NCI-H2107 treated with DMSO at 0.1 percent for 48 hours (cell line): ENCODE measurements at regions not wholly inside any gene's neighbourhood (a gene's known extent, or its start where the extent isn't known, plus 50 kb on each side); places are given as distances from the start of the nearest gene placed in this dataset.
"Not testable (repeated sequence)": the region's sequence is repeated elsewhere in the genome, so short reads cannot be mapped to it uniquely, and the experiment has no call there.

Experiments
- DNase-seq: peaks from one replicate; lab custom pipeline; 2025; ENCODE audit not compliant: unreplicated experiment; lab: John Stamatoyannopoulos, UW

GRCh38 chr16:59163371-59164055, 429.4 kb upstream of the GOT2 start:
- DNase-seq, result no peak

- DNase-seq, result no peak
These were observed 427.6 kb upstream of the GOT2 start for GRCh38 chr16:59161679-59162078.

GRCh38 chr16:59154295-59154694, 420.2 kb upstream of the GOT2 start:
- DNase-seq, result no peak

- DNase-seq, result no peak
These were observed 414.6 kb upstream of the GOT2 start for GRCh38 chr16:59148769-59149155.

- no peak for DNase-seq
These were observed 414.1 kb upstream of the GOT2 start for GRCh38 chr16:59148056-59148768.

GRCh38 chr16:59146140-59146539, 412.0 kb upstream of the GOT2 start:
- no peak for DNase-seq

GRCh38 chr16:59144841-59145240, 410.7 kb upstream of the GOT2 start:
- no peak for DNase-seq

GRCh38 chr16:59144326-59144725, 410.2 kb upstream of the GOT2 start:
- DNase-seq, result no peak

GRCh38 chr16:59126486-59126885, 392.4 kb upstream of the GOT2 start:
- DNase-seq, result no peak

- DNase-seq, result no peak
These were observed 389.9 kb upstream of the GOT2 start for GRCh38 chr16:59124056-59124455.

GRCh38 chr16:59123479-59123878, 389.4 kb upstream of the GOT2 start:
- DNase-seq, result no peak

GRCh38 chr16:59122262-59122537, 388.1 kb upstream of the GOT2 start:
- no peak for DNase-seq

GRCh38 chr16:59121411-59122261, 387.5 kb upstream of the GOT2 start:
- DNase-seq, result no peak

GRCh38 chr16:59116744-59117143, 382.6 kb upstream of the GOT2 start:
- DNase-seq, result no peak

- DNase-seq, result no peak
These were observed 380.7 kb upstream of the GOT2 start for GRCh38 chr16:59114790-59115189.

GRCh38 chr16:59113004-59113670, 379.0 kb upstream of the GOT2 start:
- DNase-seq, result no peak

- no peak for DNase-seq
These were observed 377.2 kb upstream of the GOT2 start for GRCh38 chr16:59111280-59111679.

GRCh38 chr16:59108374-59108773, 374.3 kb upstream of the GOT2 start:
- no peak for DNase-seq

GRCh38 chr16:59096682-59097081, 362.6 kb upstream of the GOT2 start:
- DNase-seq, result not testable (repeated sequence)

GRCh38 chr16:59090541-59090940, 356.4 kb upstream of the GOT2 start:
- DNase-seq, result no peak

GRCh38 chr16:59088431-59088830, 354.3 kb upstream of the GOT2 start:
- DNase-seq, result no peak

- DNase-seq, result no peak
These were observed 353.5 kb upstream of the GOT2 start for GRCh38 chr16:59087641-59088040.
